ENCODE measurements at regions not wholly inside any gene's neighbourhood (a gene's known extent, or its start where the extent isn't known, plus 50 kb on each side); places are given as distances from the start of the nearest gene placed in this dataset.

DNA sequence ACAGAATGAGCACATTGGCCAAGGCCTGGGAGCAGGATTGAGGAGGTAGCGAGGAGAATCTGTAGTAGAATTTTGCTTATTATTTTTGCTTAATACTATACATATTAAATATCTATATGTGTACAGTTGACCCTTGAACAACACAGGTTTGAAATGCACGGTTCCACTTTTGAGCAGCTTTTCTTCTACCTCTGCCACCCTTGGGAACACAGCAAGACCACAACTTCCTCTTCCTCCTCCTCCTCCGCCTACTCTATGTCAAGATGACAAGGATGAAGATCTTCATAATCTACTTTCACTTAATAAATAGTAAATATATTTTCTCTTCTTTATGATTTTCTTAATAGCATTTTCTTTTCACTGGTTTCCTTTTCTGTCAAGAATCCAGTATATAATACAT is 541.4 kb downstream of the KCTD16 start:
- TF ChIP-seq CTCF (IDR thresholded peaks at IDR 0.05; ENCODE audit: insufficient read depth, low read depth, low read length) (no peak), EZH2 (IDR thresholded peaks at IDR 0.05; ENCODE audit: insufficient read depth, low read length) (no peak)

All from astrocyte (in vitro differentiated cells and primary cell).